ENCODE measurements at regions not wholly inside any gene's neighbourhood (a gene's known extent, or its start where the extent isn't known, plus 50 kb on each side); places are given as distances from the start of the nearest gene placed in this dataset.

- Histone ChIP-seq H2AFZ (ENCODE audit: low read length) (no peak overlapping the region), H3K27ac (ENCODE audit: insufficient read depth, low read length) (no peak overlapping the region), H3K9ac (ENCODE audit: insufficient read depth, low read length) (no peak overlapping the region), H4K20me1 (ENCODE audit: control insufficient read depth, extremely low read depth, insufficient read depth, low read length) (no peaks in the 10 kb centered on the region), H3K79me2 (ENCODE audit: control insufficient read depth, insufficient read depth, low read length) (no peaks in the 10 kb centered on the region), H3K4me3 (replicated peaks in 1 of 4; ENCODE audit: control extremely low read depth in 1 of 4, insufficient read depth in 1 of 4, low read depth in 3 of 4, low read length in 4 of 4) (no peak overlapping the region), H3K4me1 (ENCODE audit: control insufficient read depth, extremely low read depth, insufficient read depth, low read length) (peaks cover 13% of the 10 kb centered on the region), H3K27me3 (ENCODE audit: control insufficient read depth, insufficient read depth, low read length) (no peaks in the 10 kb centered on the region), H3K36me3 (ENCODE audit: control insufficient read depth, insufficient read depth, low read length) (no peaks in the 10 kb centered on the region), H3K9me3 (ENCODE audit: control insufficient read depth, insufficient read depth, low read depth, low read length) (no peaks in the 10 kb centered on the region), H3K4me2 (ENCODE audit: extremely low read depth, insufficient read depth, low read length) (no peak overlapping the region)
- TF ChIP-seq CTCF (conservative IDR thresholded peaks at IDR 0.05 in 1 of 2, IDR thresholded peaks at IDR 0.05 in 1 of 2; ENCODE audit: low read depth in 1 of 2, low read length in 2 of 2) (no peak), EZH2 (IDR thresholded peaks at IDR 0.05; ENCODE audit: low read length, missing control alignments) (no peak)
- no peak for DNase-seq (ENCODE audit: low read depth in 2 of 2)
Measured at GRCh38 chr2:43154685-43155084, 71.7 kb downstream of the ZFP36L2 start.

GRCh38 chr2:43152741-43153647, 73.4 kb downstream of the ZFP36L2 start:
- no peak for TF ChIP-seq CTCF (conservative IDR thresholded peaks at IDR 0.05 in 1 of 2, IDR thresholded peaks at IDR 0.05 in 1 of 2; ENCODE audit: low read depth in 1 of 2, low read length in 2 of 2)
- H3K9me3 ChIP-seq (ENCODE audit: control insufficient read depth, insufficient read depth, low read depth, low read length), result no peaks in the 10 kb centered on the region
- H3K4me3 ChIP-seq (replicated peaks in 1 of 4; ENCODE audit: control extremely low read depth in 1 of 4, insufficient read depth in 1 of 4, low read depth in 3 of 4, low read length in 4 of 4), result no peak overlapping the region
- H3K27me3 ChIP-seq (ENCODE audit: control insufficient read depth, insufficient read depth, low read length), result no peaks in the 10 kb centered on the region
- H3K27ac ChIP-seq (ENCODE audit: insufficient read depth, low read length), result no peak overlapping the region
- no peak overlapping the region for H3K9ac ChIP-seq (ENCODE audit: insufficient read depth, low read length)
- no peaks in the 10 kb centered on the region for H4K20me1 ChIP-seq (ENCODE audit: control insufficient read depth, extremely low read depth, insufficient read depth, low read length)
- no peak for DNase-seq (ENCODE audit: low read depth in 2 of 2)
- H2AFZ ChIP-seq (ENCODE audit: low read length), result no peak overlapping the region
- peaks cover 2% of the 10 kb centered on the region for H3K4me1 ChIP-seq (ENCODE audit: control insufficient read depth, extremely low read depth, insufficient read depth, low read length)
- H3K4me2 ChIP-seq (ENCODE audit: extremely low read depth, insufficient read depth, low read length), result no peak overlapping the region
- H3K36me3 ChIP-seq (ENCODE audit: control insufficient read depth, insufficient read depth, low read length), result no peaks in the 10 kb centered on the region
- no peaks in the 10 kb centered on the region for H3K79me2 ChIP-seq (ENCODE audit: control insufficient read depth, insufficient read depth, low read length)

DNA sequence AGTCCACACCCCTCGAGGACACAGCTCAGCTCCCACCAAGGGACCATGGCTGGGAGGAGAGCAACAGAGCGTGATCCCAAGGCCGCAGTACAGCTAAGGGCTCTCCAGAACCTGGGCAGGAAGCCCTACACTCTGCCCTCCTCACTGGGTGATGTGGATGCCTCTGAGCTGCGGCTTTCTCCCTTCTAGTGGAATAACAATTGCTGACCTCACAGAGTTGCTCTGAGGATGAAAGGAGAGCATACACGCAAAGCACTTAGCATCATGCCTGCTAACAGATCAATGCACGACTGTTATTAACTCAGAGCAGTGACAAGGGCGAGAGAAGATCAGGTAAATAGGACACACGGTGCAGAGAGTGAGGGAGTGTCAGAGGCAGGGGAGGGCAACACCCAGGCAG, 74.2 kb downstream of the ZFP36L2 start:
- DNase-seq (ENCODE audit: low read depth in 2 of 2), result no peak
- H3K36me3 ChIP-seq (ENCODE audit: control insufficient read depth, insufficient read depth, low read length), result no peaks in the 10 kb centered on the region
- H2AFZ ChIP-seq (ENCODE audit: low read length), result no peak overlapping the region
- no peak for TF ChIP-seq EZH2 (IDR thresholded peaks at IDR 0.05; ENCODE audit: low read length, missing control alignments)
- no peak for TF ChIP-seq CTCF (conservative IDR thresholded peaks at IDR 0.05 in 1 of 2, IDR thresholded peaks at IDR 0.05 in 1 of 2; ENCODE audit: low read depth in 1 of 2, low read length in 2 of 2)
- no peaks in the 10 kb centered on the region for H3K4me1 ChIP-seq (ENCODE audit: control insufficient read depth, extremely low read depth, insufficient read depth, low read length)
- H3K9me3 ChIP-seq (ENCODE audit: control insufficient read depth, insufficient read depth, low read depth, low read length), result no peaks in the 10 kb centered on the region
- H3K79me2 ChIP-seq (ENCODE audit: control insufficient read depth, insufficient read depth, low read length), result no peaks in the 10 kb centered on the region
- H3K27me3 ChIP-seq (ENCODE audit: control insufficient read depth, insufficient read depth, low read length), result no peaks in the 10 kb centered on the region
- no peak overlapping the region for H3K4me2 ChIP-seq (ENCODE audit: extremely low read depth, insufficient read depth, low read length)
- no peaks in the 10 kb centered on the region for H4K20me1 ChIP-seq (ENCODE audit: control insufficient read depth, extremely low read depth, insufficient read depth, low read length)
- no peak overlapping the region for H3K4me3 ChIP-seq (replicated peaks in 1 of 4; ENCODE audit: control extremely low read depth in 1 of 4, insufficient read depth in 1 of 4, low read depth in 3 of 4, low read length in 4 of 4)
- H3K9ac ChIP-seq (ENCODE audit: insufficient read depth, low read length), result no peak overlapping the region
- H3K27ac ChIP-seq (ENCODE audit: insufficient read depth, low read length), result no peak overlapping the region

Measured in fibroblast of lung (primary cell).